ENCODE measurements at regions not wholly inside any gene's neighbourhood (a gene's known extent, or its start where the extent isn't known, plus 50 kb on each side); places are given as distances from the start of the nearest gene placed in this dataset.
"Not testable (repeated sequence)": the region's sequence is repeated elsewhere in the genome, so short reads cannot be mapped to it uniquely, and the experiment has no call there.

DNA sequence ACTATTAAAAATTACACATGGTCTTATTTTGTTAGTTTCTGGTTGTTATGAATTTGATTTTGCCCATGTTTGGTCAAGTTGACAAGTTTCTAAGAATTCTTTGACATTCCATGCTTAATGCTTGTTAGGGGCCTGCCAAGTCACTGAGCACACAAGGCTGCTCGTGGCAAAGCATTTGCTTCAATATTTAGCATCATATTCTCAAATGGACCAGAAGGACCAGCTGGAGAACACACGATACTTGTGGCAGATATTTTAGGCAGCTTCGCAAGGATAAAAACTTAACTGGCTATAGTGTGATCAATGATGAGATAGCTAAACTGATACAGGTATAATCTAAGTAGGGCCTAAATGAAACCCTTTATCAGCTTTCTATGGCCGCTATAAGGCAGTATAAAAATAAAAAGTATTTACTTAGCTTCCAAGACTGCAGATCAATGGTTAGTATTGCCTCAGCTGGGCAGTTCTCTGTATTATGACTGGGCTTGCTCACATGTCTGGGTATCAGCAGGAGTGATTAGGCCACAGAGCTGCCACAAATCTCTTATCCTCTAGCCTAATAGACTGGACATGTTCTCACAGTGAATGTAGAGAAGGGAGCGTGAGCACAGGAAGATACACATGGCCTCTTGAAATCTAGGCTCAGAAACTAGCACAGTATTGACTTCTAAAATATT lies 155.9 kb upstream of the SPRY2 start:
- H3K4me2 ChIP-seq (ENCODE audit: low read length) = no peak overlapping the region
- TF ChIP-seq, protein P1, sequence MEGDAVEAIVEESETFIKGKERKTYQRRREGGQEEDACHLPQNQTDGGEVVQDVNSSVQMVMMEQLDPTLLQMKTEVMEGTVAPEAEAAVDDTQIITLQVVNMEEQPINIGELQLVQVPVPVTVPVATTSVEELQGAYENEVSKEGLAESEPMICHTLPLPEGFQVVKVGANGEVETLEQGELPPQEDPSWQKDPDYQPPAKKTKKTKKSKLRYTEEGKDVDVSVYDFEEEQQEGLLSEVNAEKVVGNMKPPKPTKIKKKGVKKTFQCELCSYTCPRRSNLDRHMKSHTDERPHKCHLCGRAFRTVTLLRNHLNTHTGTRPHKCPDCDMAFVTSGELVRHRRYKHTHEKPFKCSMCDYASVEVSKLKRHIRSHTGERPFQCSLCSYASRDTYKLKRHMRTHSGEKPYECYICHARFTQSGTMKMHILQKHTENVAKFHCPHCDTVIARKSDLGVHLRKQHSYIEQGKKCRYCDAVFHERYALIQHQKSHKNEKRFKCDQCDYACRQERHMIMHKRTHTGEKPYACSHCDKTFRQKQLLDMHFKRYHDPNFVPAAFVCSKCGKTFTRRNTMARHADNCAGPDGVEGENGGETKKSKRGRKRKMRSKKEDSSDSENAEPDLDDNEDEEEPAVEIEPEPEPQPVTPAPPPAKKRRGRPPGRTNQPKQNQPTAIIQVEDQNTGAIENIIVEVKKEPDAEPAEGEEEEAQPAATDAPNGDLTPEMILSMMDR (IDR thresholded peaks at IDR 0.05) = no peak
- no peaks in the 10 kb centered on the region for H3K4me1 ChIP-seq
- H3K9me3 ChIP-seq (ENCODE audit: control insufficient read depth, low read length) = no peaks in the 10 kb centered on the region
- no peaks in the 10 kb centered on the region for H3K79me2 ChIP-seq
- no peak overlapping the region for H3K9ac ChIP-seq
- H3K27me3 ChIP-seq (ENCODE audit: control insufficient read depth, insufficient read depth, low read length) = no peaks in the 10 kb centered on the region
- no peak overlapping the region for H3K4me3 ChIP-seq (ENCODE audit: low read depth, low read length)
- no peak overlapping the region for H3K27ac ChIP-seq
- H3K36me3 ChIP-seq (ENCODE audit: control insufficient read depth, insufficient read depth, low read length) = no peaks in the 10 kb centered on the region
- no peak overlapping the region for H2AFZ ChIP-seq

DNA sequence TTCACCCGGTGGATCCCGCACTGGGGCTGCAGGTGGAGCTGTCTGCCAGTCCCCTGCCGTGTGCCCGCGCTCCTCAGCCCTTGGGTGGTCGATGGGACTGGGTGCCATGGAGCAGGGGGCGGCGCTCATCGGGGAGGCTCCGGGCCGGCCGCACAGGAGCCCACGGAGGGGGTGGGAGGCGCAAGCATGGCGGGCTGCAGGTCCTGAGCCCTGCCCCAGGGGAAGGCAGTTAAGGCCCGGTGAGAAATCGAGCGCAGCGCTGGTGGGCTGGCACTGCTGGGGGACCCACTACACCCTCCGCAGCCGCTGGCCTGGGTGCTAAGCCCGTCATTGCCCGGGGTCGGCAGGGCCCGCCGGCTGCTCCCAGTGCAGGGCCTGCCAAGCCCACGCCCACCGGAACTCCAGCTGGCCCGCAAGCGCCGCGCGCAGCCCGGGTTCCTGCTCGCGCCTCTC lies 149.6 kb upstream of the SPRY2 start:
- H3K27me3 ChIP-seq (ENCODE audit: control insufficient read depth, insufficient read depth, low read length); H2AFZ ChIP-seq; H3K4me2 ChIP-seq (ENCODE audit: low read length); H3K36me3 ChIP-seq (ENCODE audit: control insufficient read depth, insufficient read depth, low read length); H3K9ac ChIP-seq; H3K79me2 ChIP-seq; H3K4me1 ChIP-seq; H3K4me3 ChIP-seq (ENCODE audit: low read depth, low read length); H3K9me3 ChIP-seq (ENCODE audit: control insufficient read depth, low read length); H3K27ac ChIP-seq: not testable (repeated sequence)

DNA sequence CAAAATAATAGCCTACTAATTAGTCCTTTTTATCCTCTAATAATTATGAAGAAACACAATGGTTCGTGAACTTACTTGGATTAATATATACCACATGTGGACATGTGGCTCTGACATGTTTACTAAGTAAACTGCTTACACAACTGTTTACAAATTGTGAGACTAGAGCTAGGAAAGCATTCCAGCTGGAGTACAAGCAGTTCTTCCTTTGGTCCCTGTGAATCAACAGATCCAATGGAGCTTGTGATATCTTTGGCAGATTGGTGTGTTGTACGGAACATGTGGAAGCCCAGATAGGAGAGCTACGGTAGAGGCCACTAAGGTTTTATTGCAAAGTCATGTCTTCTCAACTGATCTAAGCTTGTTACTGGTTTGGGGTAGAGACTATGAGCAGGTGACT lies 145.5 kb upstream of the SPRY2 start:
- Histone ChIP-seq H3K9me3 (ENCODE audit: control insufficient read depth, low read length) (no peaks in the 10 kb centered on the region), H3K4me2 (ENCODE audit: low read length) (no peak overlapping the region), H3K79me2 (no peaks in the 10 kb centered on the region), H2AFZ (no peak overlapping the region), H3K9ac (no peak overlapping the region), H3K36me3 (ENCODE audit: control insufficient read depth, insufficient read depth, low read length) (no peaks in the 10 kb centered on the region), H3K27ac (no peak overlapping the region), H3K27me3 (ENCODE audit: control insufficient read depth, insufficient read depth, low read length) (no peaks in the 10 kb centered on the region), H3K4me3 (ENCODE audit: low read depth, low read length) (no peak overlapping the region), H3K4me1 (no peaks in the 10 kb centered on the region)
- TF ChIP-seq, protein P1 (IDR thresholded peaks at IDR 0.05) = no peak

DNA sequence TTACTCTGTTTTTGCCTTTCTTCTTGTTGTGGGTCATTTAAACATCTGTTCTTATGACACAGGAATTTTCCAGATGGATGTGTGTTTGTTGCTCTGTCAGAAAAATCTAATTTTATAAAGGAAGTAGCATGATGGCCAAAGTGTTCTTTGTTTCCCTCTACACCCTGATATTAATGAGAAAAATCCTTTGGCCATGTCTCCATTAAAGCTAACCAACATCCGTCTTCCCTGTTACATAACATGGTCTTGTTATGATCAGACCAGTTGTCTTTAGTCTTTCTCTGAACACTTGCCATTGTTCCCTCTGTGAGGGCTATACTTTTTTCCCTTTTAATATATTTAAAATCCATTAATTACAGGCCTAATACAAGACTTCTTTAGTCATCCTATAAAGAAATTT lies 142.2 kb upstream of the SPRY2 start:
- no peak overlapping the region for H3K9ac ChIP-seq
- H3K79me2 ChIP-seq = no peaks in the 10 kb centered on the region
- no peak overlapping the region for H3K27ac ChIP-seq
- H3K4me3 ChIP-seq (ENCODE audit: low read depth, low read length) = no peak overlapping the region
- H3K4me1 ChIP-seq = no peaks in the 10 kb centered on the region
- H3K4me2 ChIP-seq (ENCODE audit: low read length) = no peak overlapping the region
- TF ChIP-seq, protein P1 (IDR thresholded peaks at IDR 0.05) = no peak
- H2AFZ ChIP-seq = no peak overlapping the region
- H3K27me3 ChIP-seq (ENCODE audit: control insufficient read depth, insufficient read depth, low read length) = no peaks in the 10 kb centered on the region
- H3K9me3 ChIP-seq (ENCODE audit: control insufficient read depth, low read length) = no peaks in the 10 kb centered on the region
- H3K36me3 ChIP-seq (ENCODE audit: control insufficient read depth, insufficient read depth, low read length) = no peaks in the 10 kb centered on the region

DNA sequence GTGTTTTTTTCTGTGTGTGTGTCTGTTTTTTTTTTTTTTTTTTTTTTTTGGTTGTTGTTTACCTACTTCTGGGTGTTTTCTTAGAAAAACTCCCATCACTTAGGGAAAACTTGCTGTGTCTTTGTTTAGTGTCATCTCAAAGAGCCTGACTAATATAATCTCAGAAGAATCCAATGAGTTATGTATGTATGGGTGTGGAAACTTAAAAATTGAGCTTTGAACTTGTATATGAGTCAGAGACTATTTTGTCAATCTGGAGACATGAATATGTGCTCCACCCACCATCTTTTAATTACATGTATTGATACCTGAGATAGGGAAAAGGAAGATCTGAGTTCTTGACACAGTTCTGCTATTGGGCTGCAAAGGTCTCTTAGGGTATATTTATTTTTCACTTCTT lies 140.7 kb upstream of the SPRY2 start:
- no peak overlapping the region for H3K27ac ChIP-seq
- H3K36me3 ChIP-seq (ENCODE audit: control insufficient read depth, insufficient read depth, low read length) = no peaks in the 10 kb centered on the region
- H3K9me3 ChIP-seq (ENCODE audit: control insufficient read depth, low read length) = no peaks in the 10 kb centered on the region
- H3K4me3 ChIP-seq (ENCODE audit: low read depth, low read length) = no peak overlapping the region
- H3K4me2 ChIP-seq (ENCODE audit: low read length) = no peak overlapping the region
- no peaks in the 10 kb centered on the region for H3K4me1 ChIP-seq
- TF ChIP-seq, protein P1 (IDR thresholded peaks at IDR 0.05) = no peak
- H3K27me3 ChIP-seq (ENCODE audit: control insufficient read depth, insufficient read depth, low read length) = no peaks in the 10 kb centered on the region
- no peaks in the 10 kb centered on the region for H3K79me2 ChIP-seq
- H3K9ac ChIP-seq = no peak overlapping the region
- no peak overlapping the region for H2AFZ ChIP-seq
